H1 (cell line): ENCODE measurements at regions not wholly inside any gene's neighbourhood (a gene's known extent, or its start where the extent isn't known, plus 50 kb on each side); places are given as distances from the start of the nearest gene placed in this dataset.

Experiments
- CTCF ChIP-seq, 3 experiments: IDR thresholded peaks; 1 replicate in 2 of 3; 2 replicates in 1 of 3; pipeline versions ENCODE4 v1.5.1 to v1.6.1; 2011; ENCODE audit warnings: low read length in 3 of 3, mild to moderate bottlenecking in 3 of 3, inconsistent platforms in 2 of 3, low read depth in 1 of 3, moderate library complexity in 1 of 3; ENCODE audit not compliant: insufficient read depth in 1 of 3; ENCODE audit errors: control extremely low read depth in 1 of 3
- EP300 ChIP-seq, 2 experiments: IDR thresholded peaks; 1 replicate in 1 of 2; 2 replicates in 1 of 2; pipeline ENCODE4 v1.6.1; 2011 to 2012; ENCODE audit warnings: low read depth in 2 of 2, low read length in 2 of 2, mild to moderate bottlenecking in 2 of 2, borderline replicate concordance in 1 of 2, inconsistent platforms in 1 of 2, moderate library complexity in 1 of 2
- EZH2 ChIP-seq: fragments of 200-600 bp; sonication (generic); IDR thresholded peaks from 2 replicates; pipeline ENCODE4 v1.7.1; 2012; ENCODE audit warnings: low read depth, mild to moderate bottlenecking, moderate library complexity, low read length, inconsistent platforms; ENCODE audit not compliant: severe bottlenecking
- JUN ChIP-seq: IDR thresholded peaks from 2 replicates; pipeline ENCODE4 v1.6.1; 2011; ENCODE audit warnings: low read depth, mild to moderate bottlenecking, improper control_type of control experiment, low read length
- JUND ChIP-seq: IDR thresholded peaks from 2 replicates; pipeline ENCODE4 v1.6.1; 2011; ENCODE audit warnings: mild to moderate bottlenecking, improper control_type of control experiment, low read length
- POLR2A ChIP-seq, 2 experiments: IDR thresholded peaks; 1 replicate in 1 of 2; 2 replicates in 1 of 2; pipeline ENCODE4 v1.6.1; 2011; ENCODE audit warnings: low read depth in 2 of 2, low read length in 2 of 2, mild to moderate bottlenecking in 2 of 2; ENCODE audit errors: control extremely low read depth in 1 of 2
- POLR2AphosphoS5 ChIP-seq: IDR thresholded peaks from 2 replicates; pipeline ENCODE4 v1.6.1; 2011; ENCODE audit warnings: low read depth, low read length
- SIN3A ChIP-seq, 2 experiments: IDR thresholded peaks in 1 of 2; conservative IDR thresholded peaks in 1 of 2; 2 replicates each; pipeline ENCODE4 v1.6.1; 2011 to 2012; ENCODE audit warnings: low read length in 2 of 2, improper control_type of control experiment in 1 of 2, low read depth in 1 of 2, mild to moderate bottlenecking in 1 of 2
- SP1 ChIP-seq: IDR thresholded peaks from 2 replicates; pipeline ENCODE4 v1.6.1; 2011; ENCODE audit warnings: low read depth, low read length
- YY1 ChIP-seq: IDR thresholded peaks from 2 replicates; pipeline ENCODE4 v1.6.1; 2011; ENCODE audit warnings: low read depth, mild to moderate bottlenecking, low read length
- ZNF274 ChIP-seq: IDR thresholded peaks from 2 replicates; pipeline ENCODE4 v1.7.0; 2012; ENCODE audit warnings: low read length, borderline replicate concordance; ENCODE audit errors: extremely low read depth
- TF ChIP-seq, protein P1 (sequence below): IDR thresholded peaks from 2 replicates; pipeline ENCODE4 v1.6.1; 2012; ENCODE audit warnings: inconsistent platforms

GRCh38 chr2:186947516-186947915, 98.5 kb upstream of the ZSWIM2 start:
- TF ChIP-seq EZH2, result no peak
- no peak for TF ChIP-seq CTCF (IDR thresholded peaks at IDR 0.05; ENCODE audit: control extremely low read depth in 1 of 3, insufficient read depth in 1 of 3, low read depth in 1 of 3, low read length in 3 of 3)
- no peak for TF ChIP-seq JUND
- TF ChIP-seq, protein P1, sequence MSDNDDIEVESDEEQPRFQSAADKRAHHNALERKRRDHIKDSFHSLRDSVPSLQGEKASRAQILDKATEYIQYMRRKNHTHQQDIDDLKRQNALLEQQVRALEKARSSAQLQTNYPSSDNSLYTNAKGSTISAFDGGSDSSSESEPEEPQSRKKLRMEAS, result no peak
- no peak for TF ChIP-seq ZNF274
- TF ChIP-seq SIN3A (conservative IDR thresholded peaks at IDR 0.05 in 1 of 2, IDR thresholded peaks at IDR 0.05 in 1 of 2; ENCODE audit: low read depth in 1 of 2, low read length in 2 of 2), result no peak
- TF ChIP-seq EP300 (IDR thresholded peaks at IDR 0.05; ENCODE audit: borderline replicate concordance in 1 of 2, low read depth in 2 of 2, low read length in 2 of 2), result no peak
- TF ChIP-seq YY1, result no peak
- no peak for TF ChIP-seq POLR2A (IDR thresholded peaks at IDR 0.05; ENCODE audit: control extremely low read depth in 1 of 2, low read depth in 2 of 2, low read length in 2 of 2)
- TF ChIP-seq SP1, result no peak
- no peak for TF ChIP-seq POLR2AphosphoS5
- TF ChIP-seq JUN, result no peak
